H1 (cell line): ENCODE measurements at regions not wholly inside any gene's neighbourhood (a gene's known extent, or its start where the extent isn't known, plus 50 kb on each side); places are given as distances from the start of the nearest gene placed in this dataset.

Experiments
- ASH2L ChIP-seq: fragments of 200-600, 300-600 bp; sonication (generic); IDR thresholded peaks from one replicate; pipeline ENCODE4 v1.7.1; 2017; ENCODE audit warnings: low read length
- EZH2 ChIP-seq: fragments of 200-600 bp; sonication (generic); IDR thresholded peaks from 2 replicates; pipeline ENCODE4 v1.7.1; 2012; ENCODE audit warnings: low read depth, mild to moderate bottlenecking, moderate library complexity, low read length, inconsistent platforms; ENCODE audit not compliant: severe bottlenecking
- FOSL1 ChIP-seq: IDR thresholded peaks from 2 replicates; pipeline ENCODE4 v1.6.1; 2011; ENCODE audit warnings: mild to moderate bottlenecking, low read depth, low read length, moderate library complexity; ENCODE audit not compliant: insufficient read depth
- HDAC6 ChIP-seq: IDR thresholded peaks from one replicate; pipeline ENCODE4 v1.7.1; 2012; ENCODE audit warnings: low read depth, mild to moderate bottlenecking, inconsistent platforms, low read length, moderate library complexity
- JUN ChIP-seq: IDR thresholded peaks from 2 replicates; pipeline ENCODE4 v1.6.1; 2011; ENCODE audit warnings: low read depth, mild to moderate bottlenecking, improper control_type of control experiment, low read length
- RNF2 ChIP-seq: fragments of 200-900, 300-1000 bp; sonication (generic); IDR thresholded peaks from 2 replicates; pipeline ENCODE4 v1.7.1; 2016; ENCODE audit warnings: borderline replicate concordance, low read depth, mild to moderate bottlenecking, antibody characterized with exemption, low read length; ENCODE audit not compliant: poor library complexity, severe bottlenecking; ENCODE audit errors: missing control alignments
- TF ChIP-seq, protein P1 (sequence below), 3 experiments: IDR thresholded peaks; 1 replicate in 2 of 3; 2 replicates in 1 of 3; pipeline versions ENCODE4 v1.5.1 to v1.6.1; 2011; ENCODE audit warnings: low read length in 3 of 3, mild to moderate bottlenecking in 3 of 3, inconsistent platforms in 2 of 3, low read depth in 1 of 3, moderate library complexity in 1 of 3; ENCODE audit not compliant: insufficient read depth in 1 of 3; ENCODE audit errors: control extremely low read depth in 1 of 3
- TF ChIP-seq, protein P2 (sequence below): IDR thresholded peaks from 2 replicates; pipeline ENCODE4 v1.6.1; 2011; ENCODE audit warnings: low read length, improper control_type of control experiment

DNA sequence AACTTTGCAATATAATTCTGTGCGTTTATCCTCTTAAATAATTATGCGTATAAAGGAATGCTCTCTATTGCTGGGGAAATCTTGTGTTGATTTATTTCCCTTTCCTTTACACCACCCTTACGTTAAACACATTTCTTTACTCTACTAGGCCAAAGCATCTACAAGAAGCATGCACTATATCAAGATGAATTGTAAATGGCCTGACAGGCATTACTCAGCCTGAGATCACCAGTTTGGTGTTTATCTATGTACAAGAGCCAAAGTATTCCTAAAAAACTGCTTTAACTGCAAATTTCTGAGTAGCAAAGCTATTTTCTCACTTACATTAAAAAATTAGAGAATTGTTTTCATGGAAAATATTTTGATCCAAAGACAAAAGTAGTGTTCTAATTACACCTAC, 114.8 kb downstream of the TYW3 start:
- TF ChIP-seq, protein P1, sequence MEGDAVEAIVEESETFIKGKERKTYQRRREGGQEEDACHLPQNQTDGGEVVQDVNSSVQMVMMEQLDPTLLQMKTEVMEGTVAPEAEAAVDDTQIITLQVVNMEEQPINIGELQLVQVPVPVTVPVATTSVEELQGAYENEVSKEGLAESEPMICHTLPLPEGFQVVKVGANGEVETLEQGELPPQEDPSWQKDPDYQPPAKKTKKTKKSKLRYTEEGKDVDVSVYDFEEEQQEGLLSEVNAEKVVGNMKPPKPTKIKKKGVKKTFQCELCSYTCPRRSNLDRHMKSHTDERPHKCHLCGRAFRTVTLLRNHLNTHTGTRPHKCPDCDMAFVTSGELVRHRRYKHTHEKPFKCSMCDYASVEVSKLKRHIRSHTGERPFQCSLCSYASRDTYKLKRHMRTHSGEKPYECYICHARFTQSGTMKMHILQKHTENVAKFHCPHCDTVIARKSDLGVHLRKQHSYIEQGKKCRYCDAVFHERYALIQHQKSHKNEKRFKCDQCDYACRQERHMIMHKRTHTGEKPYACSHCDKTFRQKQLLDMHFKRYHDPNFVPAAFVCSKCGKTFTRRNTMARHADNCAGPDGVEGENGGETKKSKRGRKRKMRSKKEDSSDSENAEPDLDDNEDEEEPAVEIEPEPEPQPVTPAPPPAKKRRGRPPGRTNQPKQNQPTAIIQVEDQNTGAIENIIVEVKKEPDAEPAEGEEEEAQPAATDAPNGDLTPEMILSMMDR (IDR thresholded peaks at IDR 0.05; ENCODE audit: control extremely low read depth in 1 of 3, insufficient read depth in 1 of 3, low read depth in 1 of 3, low read length in 3 of 3), result no peak
- TF ChIP-seq ASH2L (no peak), HDAC6 (no peak), EZH2 (no peak), JUN (no peak), RNF2 (no peak), FOSL1 (no peak)
- TF ChIP-seq, protein P2, sequence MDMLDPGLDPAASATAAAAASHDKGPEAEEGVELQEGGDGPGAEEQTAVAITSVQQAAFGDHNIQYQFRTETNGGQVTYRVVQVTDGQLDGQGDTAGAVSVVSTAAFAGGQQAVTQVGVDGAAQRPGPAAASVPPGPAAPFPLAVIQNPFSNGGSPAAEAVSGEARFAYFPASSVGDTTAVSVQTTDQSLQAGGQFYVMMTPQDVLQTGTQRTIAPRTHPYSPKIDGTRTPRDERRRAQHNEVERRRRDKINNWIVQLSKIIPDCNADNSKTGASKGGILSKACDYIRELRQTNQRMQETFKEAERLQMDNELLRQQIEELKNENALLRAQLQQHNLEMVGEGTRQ, result no peak
